Vagina (tissue), 2 donors: ENCODE measurements at regions not wholly inside any gene's neighbourhood (a gene's known extent, or its start where the extent isn't known, plus 50 kb on each side); places are given as distances from the start of the nearest gene placed in this dataset.
A peak's percentile ranks its signal among the peaks of the same experiment; 100 is the strongest.

ENCODE experiments used
- DNase-seq, 2 donors: peaks; one replicate each; pipeline ENCODE4 v3.0.0-alpha.2; 2017; ENCODE audit errors: extremely low spot score in 2 of 2
- H3K27ac ChIP-seq: fragments of 200-600 bp; sonication (generic); one replicate; pipeline ENCODE4 v1.5.1; 2019
- H3K27me3 ChIP-seq: fragments of 200-600 bp; sonication (generic); one replicate; pipeline ENCODE4 v1.5.1; 2019
- H3K36me3 ChIP-seq, 2 donors: fragments of 200-600 bp; sonication (generic); one replicate each; pipeline ENCODE4 v1.5.1; 2017 to 2019
- H3K4me1 ChIP-seq: fragments of 200-600 bp; sonication (generic); one replicate; pipeline ENCODE4 v1.5.1; 2019
- H3K4me3 ChIP-seq, 2 donors: fragments of 200-600 bp; sonication (generic); 1 replicate in 1 of 2; 2 replicates in 1 of 2; pipeline ENCODE4 v1.5.1; 2016 to 2019
- H3K9me3 ChIP-seq: fragments of 200-600 bp; sonication (generic); one replicate; pipeline ENCODE4 v1.5.1; 2019
- CTCF ChIP-seq, 3 experiments: fragments of 450-650 bp in 2 of 3; fragments of 200-600 bp in 1 of 3; sonication (generic) in 1 of 3; IDR thresholded peaks; one replicate each; pipeline ENCODE4 v1.5.1; 2017 to 2019; ENCODE audit warnings: antibody characterized with exemption in 3 of 3, mild to moderate bottlenecking in 2 of 3, moderate library complexity in 2 of 3
- POLR2A ChIP-seq, 2 donors: fragments of 450-650 bp; IDR thresholded peaks; one replicate each; pipeline ENCODE4 v1.6.1; 2017; ENCODE audit warnings: antibody characterized with exemption in 2 of 2, mild to moderate bottlenecking in 2 of 2, moderate library complexity in 2 of 2
- POLR2AphosphoS5 ChIP-seq, 2 donors: sonication (generic); formaldehyde crosslinking; IDR thresholded peaks; one replicate each; pipeline ENCODE4 v1.9.0; 2017; ENCODE audit warnings: antibody characterized with exemption in 2 of 2, mild to moderate bottlenecking in 2 of 2, low read depth in 1 of 2; ENCODE audit not compliant: insufficient read depth in 1 of 2
- intact Hi-C: fragments of 100-400 bp; cut with DNase I; formaldehyde crosslinking; loops from one replicate; pipeline ENCODE4 v1.15.1; 2023

- intact Hi-C loops, result no loop called here
- Histone ChIP-seq H3K9me3 (no peaks in the 10 kb centered on the region), H3K4me1 (no peaks in the 10 kb centered on the region), H3K4me3 (no peak overlapping the region), H3K27me3 (no peaks in the 10 kb centered on the region), H3K27ac (no peak overlapping the region), H3K36me3 (no peaks in the 10 kb centered on the region)
- DNase-seq, result peak in 1 of 2 donors; percentile 49
- no peak for TF ChIP-seq CTCF (IDR thresholded peaks at IDR 0.05)
- no peak for TF ChIP-seq POLR2A (IDR thresholded peaks at IDR 0.05)
- no peak for TF ChIP-seq POLR2AphosphoS5 (IDR thresholded peaks at IDR 0.05; ENCODE audit: insufficient read depth in 1 of 2, low read depth in 1 of 2)
Observed at GRCh38 chr20:60219231-60219630, 261.0 kb downstream of the CDH26 start.

- Histone ChIP-seq H3K4me1 (no peaks in the 10 kb centered on the region), H3K27ac (no peak overlapping the region), H3K36me3 (no peaks in the 10 kb centered on the region), H3K4me3 (no peak overlapping the region), H3K9me3 (no peaks in the 10 kb centered on the region), H3K27me3 (no peaks in the 10 kb centered on the region)
- DNase-seq, result no peak
- no peak for TF ChIP-seq POLR2AphosphoS5 (IDR thresholded peaks at IDR 0.05; ENCODE audit: insufficient read depth in 1 of 2, low read depth in 1 of 2)
- no peak for TF ChIP-seq CTCF (IDR thresholded peaks at IDR 0.05)
- TF ChIP-seq POLR2A (IDR thresholded peaks at IDR 0.05), result no peak
- intact Hi-C loops, result no loop called here
Observed at GRCh38 chr20:60219984-60220562, 261.9 kb downstream of the CDH26 start.

GRCh38 chr20:60220706-60221105 lies 262.5 kb downstream of the CDH26 start:
- no peaks in the 10 kb centered on the region for H3K36me3 ChIP-seq
- no peak overlapping the region for H3K27ac ChIP-seq
- H3K27me3 ChIP-seq, result no peaks in the 10 kb centered on the region
- no peak for DNase-seq
- intact Hi-C loops, result no loop called here
- TF ChIP-seq POLR2A (IDR thresholded peaks at IDR 0.05), result no peak
- no peak for TF ChIP-seq POLR2AphosphoS5 (IDR thresholded peaks at IDR 0.05; ENCODE audit: insufficient read depth in 1 of 2, low read depth in 1 of 2)
- no peak for TF ChIP-seq CTCF (IDR thresholded peaks at IDR 0.05)
- H3K4me3 ChIP-seq, result no peak overlapping the region
- no peaks in the 10 kb centered on the region for H3K9me3 ChIP-seq
- no peaks in the 10 kb centered on the region for H3K4me1 ChIP-seq

- peak in 1 of 2 donors; percentile 52 for DNase-seq
- no peak for TF ChIP-seq CTCF (IDR thresholded peaks at IDR 0.05)
- no peak for TF ChIP-seq POLR2AphosphoS5 (IDR thresholded peaks at IDR 0.05; ENCODE audit: insufficient read depth in 1 of 2, low read depth in 1 of 2)
- TF ChIP-seq POLR2A (IDR thresholded peaks at IDR 0.05), result no peak
- intact Hi-C loops, result no loop called here
- Histone ChIP-seq H3K36me3 (no peaks in the 10 kb centered on the region), H3K27me3 (no peaks in the 10 kb centered on the region), H3K4me1 (no peaks in the 10 kb centered on the region), H3K27ac (no peak overlapping the region), H3K9me3 (no peaks in the 10 kb centered on the region), H3K4me3 (no peak overlapping the region)
Observed at GRCh38 chr20:60221593-60221992, 263.4 kb downstream of the CDH26 start.

GRCh38 chr20:60222497-60222896 lies 264.3 kb downstream of the CDH26 start:
- no peak overlapping the region for H3K27ac ChIP-seq
- DNase-seq, result peak in 1 of 2 donors; percentile 29
- no peak overlapping the region for H3K4me3 ChIP-seq
- no peaks in the 10 kb centered on the region for H3K36me3 ChIP-seq
- no peaks in the 10 kb centered on the region for H3K27me3 ChIP-seq
- TF ChIP-seq POLR2A (IDR thresholded peaks at IDR 0.05) (no peak), POLR2AphosphoS5 (IDR thresholded peaks at IDR 0.05; ENCODE audit: insufficient read depth in 1 of 2, low read depth in 1 of 2) (no peak), CTCF (IDR thresholded peaks at IDR 0.05) (no peak)
- H3K4me1 ChIP-seq, result no peaks in the 10 kb centered on the region
- no peaks in the 10 kb centered on the region for H3K9me3 ChIP-seq
- intact Hi-C loops, result no loop called here
